Loucy (cell line): ENCODE measurements at regions not wholly inside any gene's neighbourhood (a gene's known extent, or its start where the extent isn't known, plus 50 kb on each side); places are given as distances from the start of the nearest gene placed in this dataset.

ENCODE experiments used
- EZH2phosphoT487 ChIP-seq: fragments of 200-600 bp; IDR thresholded peaks from 2 replicates; pipeline ENCODE4 v1.6.1; 2018; ENCODE audit warnings: antibody characterized with exemption, mild to moderate bottlenecking, moderate library complexity, borderline replicate concordance
- TF ChIP-seq, protein P1 (sequence below): fragments of 200-600 bp; sonication (generic); conservative IDR thresholded peaks from 2 replicates; pipeline ENCODE4 v1.5.1; 2014; ENCODE audit warnings: mild to moderate bottlenecking, antibody characterized with exemption, low read length

DNA sequence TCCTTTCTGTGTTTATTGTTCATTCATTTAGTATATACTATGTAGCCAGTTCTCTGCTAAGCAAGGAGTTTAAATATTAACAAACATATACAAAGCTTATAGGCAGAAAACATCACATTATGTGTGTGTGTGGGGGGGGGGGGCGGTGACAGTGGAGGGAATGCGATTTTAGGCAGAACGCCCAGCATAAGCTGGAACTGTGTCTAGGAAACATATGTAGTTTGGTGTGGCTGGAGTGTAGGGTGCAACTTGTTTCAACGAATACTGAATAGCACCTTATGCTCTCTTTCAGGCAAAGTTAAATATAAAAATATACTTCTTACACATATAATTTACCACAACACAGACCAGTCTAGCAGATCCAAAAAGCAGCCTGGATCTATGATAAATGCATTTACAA, 980.6 kb downstream of the SLC6A15 start:
- TF ChIP-seq, protein P1, sequence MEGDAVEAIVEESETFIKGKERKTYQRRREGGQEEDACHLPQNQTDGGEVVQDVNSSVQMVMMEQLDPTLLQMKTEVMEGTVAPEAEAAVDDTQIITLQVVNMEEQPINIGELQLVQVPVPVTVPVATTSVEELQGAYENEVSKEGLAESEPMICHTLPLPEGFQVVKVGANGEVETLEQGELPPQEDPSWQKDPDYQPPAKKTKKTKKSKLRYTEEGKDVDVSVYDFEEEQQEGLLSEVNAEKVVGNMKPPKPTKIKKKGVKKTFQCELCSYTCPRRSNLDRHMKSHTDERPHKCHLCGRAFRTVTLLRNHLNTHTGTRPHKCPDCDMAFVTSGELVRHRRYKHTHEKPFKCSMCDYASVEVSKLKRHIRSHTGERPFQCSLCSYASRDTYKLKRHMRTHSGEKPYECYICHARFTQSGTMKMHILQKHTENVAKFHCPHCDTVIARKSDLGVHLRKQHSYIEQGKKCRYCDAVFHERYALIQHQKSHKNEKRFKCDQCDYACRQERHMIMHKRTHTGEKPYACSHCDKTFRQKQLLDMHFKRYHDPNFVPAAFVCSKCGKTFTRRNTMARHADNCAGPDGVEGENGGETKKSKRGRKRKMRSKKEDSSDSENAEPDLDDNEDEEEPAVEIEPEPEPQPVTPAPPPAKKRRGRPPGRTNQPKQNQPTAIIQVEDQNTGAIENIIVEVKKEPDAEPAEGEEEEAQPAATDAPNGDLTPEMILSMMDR = no peak
- no peak for TF ChIP-seq EZH2phosphoT487
